ENCODE measurements at regions not wholly inside any gene's neighbourhood (a gene's known extent, or its start where the extent isn't known, plus 50 kb on each side); places are given as distances from the start of the nearest gene placed in this dataset.

GRCh38 chr5:173411791-173412555 lies 83.8 kb upstream of the STC2 start:
- Histone ChIP-seq H3K27me3 (ENCODE audit: control insufficient read depth in 2 of 2, insufficient read depth in 2 of 2, low read length in 2 of 2) (no peaks in the 10 kb centered on the region), H3K4me1 (ENCODE audit: control insufficient read depth in 1 of 2, insufficient read depth in 2 of 2, low read length in 2 of 2) (no peaks in the 10 kb centered on the region), H2AFZ (ENCODE audit: insufficient read depth, low read depth, low read length, poor library complexity, severe bottlenecking) (no peak overlapping the region), H4K20me1 (ENCODE audit: insufficient read depth, low read length) (no peaks in the 10 kb centered on the region), H3K27ac (ENCODE audit: low read depth in 1 of 2, low read length in 2 of 2) (no peak overlapping the region), H3K4me2 (replicated peaks; ENCODE audit: extremely low read depth, low read length, poor library complexity, severe bottlenecking) (no peak overlapping the region), H3K79me2 (ENCODE audit: insufficient read depth, low read length) (no peaks in the 10 kb centered on the region), H3K9me3 (replicated peaks in 1 of 2; ENCODE audit: control insufficient read depth in 1 of 2, insufficient read depth in 1 of 2, low read length in 2 of 2) (no peaks in the 10 kb centered on the region), H3K9ac (ENCODE audit: insufficient read depth, low read length, poor library complexity, severe bottlenecking) (no peak overlapping the region), H3K4me3 (replicated peaks in 1 of 3; ENCODE audit: low read depth in 2 of 3, low read length in 3 of 3) (no peak overlapping the region), H3K36me3 (replicated peaks in 1 of 2; ENCODE audit: control insufficient read depth in 1 of 2, insufficient read depth in 2 of 2, low read length in 2 of 2) (no peaks in the 10 kb centered on the region)
- intact Hi-C loops (cut with micrococcal nuclease) = no loop called here
- H3K27me3 Mint-ChIP-seq (ENCODE audit: low read depth in 3 of 3) = peaks cover 3 to 11% (median 10%) of the 10 kb centered on the region in 3 donors
- H3K36me3 Mint-ChIP-seq = no peaks in the 10 kb centered on the region
- H3K4me3 Mint-ChIP-seq = no peak overlapping the region
- TF ChIP-seq CTCF (IDR thresholded peaks at IDR 0.05) = no peak
- no peak for DNase-seq
- WGBS (ENCODE audit: insufficient coverage) = 76% methylated on average over 7 of the region's 10 CpGs
- peaks cover 0 to 9% (median 6%) of the 10 kb centered on the region in 7 donors for H3K9me3 Mint-ChIP-seq
- H3K4me1 Mint-ChIP-seq = no peaks in the 10 kb centered on the region
- peak overlapping the region in 1 of 7 donors; percentile 15 for H3K27ac Mint-ChIP-seq

GRCh38 chr5:173410459-173411233 lies 82.4 kb upstream of the STC2 start:
- no peaks in the 10 kb centered on the region for H3K27me3 ChIP-seq (ENCODE audit: control insufficient read depth in 2 of 2, insufficient read depth in 2 of 2, low read length in 2 of 2)
- H3K4me3 ChIP-seq (replicated peaks in 1 of 3; ENCODE audit: low read depth in 2 of 3, low read length in 3 of 3) = no peak overlapping the region
- Mint-ChIP-seq H3K4me1 (no peaks in the 10 kb centered on the region), H3K4me3 (no peak overlapping the region), H3K36me3 (no peaks in the 10 kb centered on the region), H3K27ac (no peak overlapping the region), H3K27me3 (ENCODE audit: low read depth in 3 of 3) (peaks cover 3 to 7% (median 4%) of the 10 kb centered on the region in 3 donors), H3K9me3 (peaks cover 0 to 6% (median 1%) of the 10 kb centered on the region in 7 donors)
- H3K9me3 ChIP-seq (replicated peaks in 1 of 2; ENCODE audit: control insufficient read depth in 1 of 2, insufficient read depth in 1 of 2, low read length in 2 of 2) = no peaks in the 10 kb centered on the region
- no peak overlapping the region for H2AFZ ChIP-seq (ENCODE audit: insufficient read depth, low read depth, low read length, poor library complexity, severe bottlenecking)
- H3K36me3 ChIP-seq (replicated peaks in 1 of 2; ENCODE audit: control insufficient read depth in 1 of 2, insufficient read depth in 2 of 2, low read length in 2 of 2) = no peaks in the 10 kb centered on the region
- no peaks in the 10 kb centered on the region for H4K20me1 ChIP-seq (ENCODE audit: insufficient read depth, low read length)
- intact Hi-C loops (cut with micrococcal nuclease) = no loop called here
- TF ChIP-seq CTCF (IDR thresholded peaks at IDR 0.05) = no peak
- H3K9ac ChIP-seq (ENCODE audit: insufficient read depth, low read length, poor library complexity, severe bottlenecking) = no peak overlapping the region
- no peaks in the 10 kb centered on the region for H3K4me1 ChIP-seq (ENCODE audit: control insufficient read depth in 1 of 2, insufficient read depth in 2 of 2, low read length in 2 of 2)
- no peaks in the 10 kb centered on the region for H3K79me2 ChIP-seq (ENCODE audit: insufficient read depth, low read length)
- 100% methylated on average over 3 of the region's 9 CpGs for WGBS (ENCODE audit: insufficient coverage)
- H3K4me2 ChIP-seq (replicated peaks; ENCODE audit: extremely low read depth, low read length, poor library complexity, severe bottlenecking) = no peak overlapping the region
- H3K27ac ChIP-seq (ENCODE audit: low read depth in 1 of 2, low read length in 2 of 2) = no peak overlapping the region
- no peak for DNase-seq
